ENCODE measurements at regions not wholly inside any gene's neighbourhood (a gene's known extent, or its start where the extent isn't known, plus 50 kb on each side); places are given as distances from the start of the nearest gene placed in this dataset.

GRCh38 chr5:73387601-73388305, 60.8 kb downstream of the FOXD1 start:
- TF ChIP-seq, protein P1, sequence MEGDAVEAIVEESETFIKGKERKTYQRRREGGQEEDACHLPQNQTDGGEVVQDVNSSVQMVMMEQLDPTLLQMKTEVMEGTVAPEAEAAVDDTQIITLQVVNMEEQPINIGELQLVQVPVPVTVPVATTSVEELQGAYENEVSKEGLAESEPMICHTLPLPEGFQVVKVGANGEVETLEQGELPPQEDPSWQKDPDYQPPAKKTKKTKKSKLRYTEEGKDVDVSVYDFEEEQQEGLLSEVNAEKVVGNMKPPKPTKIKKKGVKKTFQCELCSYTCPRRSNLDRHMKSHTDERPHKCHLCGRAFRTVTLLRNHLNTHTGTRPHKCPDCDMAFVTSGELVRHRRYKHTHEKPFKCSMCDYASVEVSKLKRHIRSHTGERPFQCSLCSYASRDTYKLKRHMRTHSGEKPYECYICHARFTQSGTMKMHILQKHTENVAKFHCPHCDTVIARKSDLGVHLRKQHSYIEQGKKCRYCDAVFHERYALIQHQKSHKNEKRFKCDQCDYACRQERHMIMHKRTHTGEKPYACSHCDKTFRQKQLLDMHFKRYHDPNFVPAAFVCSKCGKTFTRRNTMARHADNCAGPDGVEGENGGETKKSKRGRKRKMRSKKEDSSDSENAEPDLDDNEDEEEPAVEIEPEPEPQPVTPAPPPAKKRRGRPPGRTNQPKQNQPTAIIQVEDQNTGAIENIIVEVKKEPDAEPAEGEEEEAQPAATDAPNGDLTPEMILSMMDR (conservative IDR thresholded peaks at IDR 0.05), result no peak
- no peak for TF ChIP-seq ZFX (IDR thresholded peaks at IDR 0.05)
